Nephron (organoid): ENCODE measurements at regions not wholly inside any gene's neighbourhood (a gene's known extent, or its start where the extent isn't known, plus 50 kb on each side); places are given as distances from the start of the nearest gene placed in this dataset.
"Not testable (repeated sequence)": the region's sequence is repeated elsewhere in the genome, so short reads cannot be mapped to it uniquely, and the experiment has no call there.

Experiments
- H3K27ac Mint-ChIP-seq, 3 experiments: 2 replicates each; pipeline ENCODE4 v1.8.0; 2020; ENCODE audit warnings: mixed read lengths in 3 of 3, mild to moderate bottlenecking in 2 of 3, moderate library complexity in 1 of 3
- H3K27me3 Mint-ChIP-seq: 2 replicates; pipeline ENCODE4 v1.8.0; 2021; ENCODE audit warnings: low read depth, mild to moderate bottlenecking, moderate library complexity, mixed read lengths
- H3K36me3 Mint-ChIP-seq: 2 replicates; pipeline ENCODE4 v1.8.0; 2020; ENCODE audit warnings: low read depth, mixed read lengths
- H3K4me1 Mint-ChIP-seq: 2 replicates; pipeline ENCODE4 v1.8.0; 2020; ENCODE audit warnings: mixed read lengths
- H3K4me3 Mint-ChIP-seq, 3 experiments: 2 replicates each; pipeline ENCODE4 v1.8.0; 2020; ENCODE audit warnings: mild to moderate bottlenecking in 3 of 3, mixed read lengths in 3 of 3, moderate library complexity in 2 of 3
- H3K9me3 Mint-ChIP-seq: 2 replicates; pipeline ENCODE4 v1.8.0; 2020; ENCODE audit warnings: mixed read lengths
- TF ChIP-seq, protein P1 (sequence below), 3 experiments: fragments of 200-600 bp; sonication (generic); IDR thresholded peaks; one replicate each; pipeline ENCODE4 v1.5.0; 2021; ENCODE audit warnings: antibody characterized with exemption in 3 of 3; ENCODE audit not compliant: unreplicated experiment in 3 of 3

- Mint-ChIP-seq H3K36me3 (peaks cover 59% of the 10 kb centered on the region), H3K4me1 (no peaks in the 10 kb centered on the region), H3K9me3 (peaks cover 36% of the 10 kb centered on the region), H3K27me3 (peaks cover 3% of the 10 kb centered on the region), H3K4me3 (no peak overlapping the region), H3K27ac (no peak overlapping the region)
- TF ChIP-seq, protein P1, sequence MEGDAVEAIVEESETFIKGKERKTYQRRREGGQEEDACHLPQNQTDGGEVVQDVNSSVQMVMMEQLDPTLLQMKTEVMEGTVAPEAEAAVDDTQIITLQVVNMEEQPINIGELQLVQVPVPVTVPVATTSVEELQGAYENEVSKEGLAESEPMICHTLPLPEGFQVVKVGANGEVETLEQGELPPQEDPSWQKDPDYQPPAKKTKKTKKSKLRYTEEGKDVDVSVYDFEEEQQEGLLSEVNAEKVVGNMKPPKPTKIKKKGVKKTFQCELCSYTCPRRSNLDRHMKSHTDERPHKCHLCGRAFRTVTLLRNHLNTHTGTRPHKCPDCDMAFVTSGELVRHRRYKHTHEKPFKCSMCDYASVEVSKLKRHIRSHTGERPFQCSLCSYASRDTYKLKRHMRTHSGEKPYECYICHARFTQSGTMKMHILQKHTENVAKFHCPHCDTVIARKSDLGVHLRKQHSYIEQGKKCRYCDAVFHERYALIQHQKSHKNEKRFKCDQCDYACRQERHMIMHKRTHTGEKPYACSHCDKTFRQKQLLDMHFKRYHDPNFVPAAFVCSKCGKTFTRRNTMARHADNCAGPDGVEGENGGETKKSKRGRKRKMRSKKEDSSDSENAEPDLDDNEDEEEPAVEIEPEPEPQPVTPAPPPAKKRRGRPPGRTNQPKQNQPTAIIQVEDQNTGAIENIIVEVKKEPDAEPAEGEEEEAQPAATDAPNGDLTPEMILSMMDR (IDR thresholded peaks at IDR 0.05; ENCODE audit: unreplicated experiment in 3 of 3), result no peak
Measured at GRCh38 chr6:21935142-21935541, 341.6 kb downstream of the SOX4 start.

DNA sequence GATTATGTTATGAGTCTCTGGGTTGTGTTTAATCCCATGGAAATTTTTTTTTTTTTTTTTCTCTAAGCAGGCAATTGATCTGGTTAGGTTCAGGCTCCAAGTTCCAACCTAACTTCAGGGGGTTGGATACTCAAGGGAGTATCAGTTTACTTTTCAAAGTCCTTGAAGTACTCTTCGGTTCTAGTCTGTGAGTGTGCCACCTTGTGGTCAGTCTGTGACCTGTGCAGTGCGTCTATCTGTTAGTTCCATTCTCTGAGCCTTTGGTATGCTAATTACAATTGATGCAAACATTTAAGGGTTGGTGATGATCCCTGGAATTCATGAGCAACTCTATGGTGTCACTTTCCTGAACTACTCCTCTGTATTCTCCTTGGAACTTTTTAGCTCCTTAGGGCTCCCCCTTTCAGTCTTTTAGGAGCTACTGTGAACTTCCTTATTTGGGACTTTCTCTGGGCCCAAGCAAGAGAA lies 342.0 kb downstream of the SOX4 start:
- H3K36me3 Mint-ChIP-seq, result peaks cover 59% of the 10 kb centered on the region
- H3K4me3 Mint-ChIP-seq, result no peak overlapping the region
- peaks cover 36% of the 10 kb centered on the region for H3K9me3 Mint-ChIP-seq
- no peak overlapping the region for H3K27ac Mint-ChIP-seq
- peaks cover 3% of the 10 kb centered on the region for H3K27me3 Mint-ChIP-seq
- no peaks in the 10 kb centered on the region for H3K4me1 Mint-ChIP-seq
- TF ChIP-seq, protein P1 (IDR thresholded peaks at IDR 0.05; ENCODE audit: unreplicated experiment in 3 of 3), result peak in 2 of 3 experiments; percentile 11 to 27

- Mint-ChIP-seq H3K4me1 (peaks cover 10% of the 10 kb centered on the region), H3K4me3 (no peak overlapping the region), H3K36me3 (peaks cover 46% of the 10 kb centered on the region), H3K27me3 (no peaks in the 10 kb centered on the region), H3K9me3 (peaks cover 24% of the 10 kb centered on the region), H3K27ac (peak overlapping the region in 1 of 3 experiments; percentile 35)
- TF ChIP-seq, protein P1 (IDR thresholded peaks at IDR 0.05; ENCODE audit: unreplicated experiment in 3 of 3), result no peak
Measured at GRCh38 chr6:21937466-21937865, 343.9 kb downstream of the SOX4 start.

- peaks cover 14% of the 10 kb centered on the region for H3K9me3 Mint-ChIP-seq
- H3K27ac Mint-ChIP-seq, H3K4me3 Mint-ChIP-seq, H3K27me3 Mint-ChIP-seq: not testable (repeated sequence)
- H3K36me3 Mint-ChIP-seq, result peaks cover 33% of the 10 kb centered on the region
- peaks cover 20% of the 10 kb centered on the region for H3K4me1 Mint-ChIP-seq
Measured at GRCh38 chr6:21939066-21939465, 345.5 kb downstream of the SOX4 start.

DNA sequence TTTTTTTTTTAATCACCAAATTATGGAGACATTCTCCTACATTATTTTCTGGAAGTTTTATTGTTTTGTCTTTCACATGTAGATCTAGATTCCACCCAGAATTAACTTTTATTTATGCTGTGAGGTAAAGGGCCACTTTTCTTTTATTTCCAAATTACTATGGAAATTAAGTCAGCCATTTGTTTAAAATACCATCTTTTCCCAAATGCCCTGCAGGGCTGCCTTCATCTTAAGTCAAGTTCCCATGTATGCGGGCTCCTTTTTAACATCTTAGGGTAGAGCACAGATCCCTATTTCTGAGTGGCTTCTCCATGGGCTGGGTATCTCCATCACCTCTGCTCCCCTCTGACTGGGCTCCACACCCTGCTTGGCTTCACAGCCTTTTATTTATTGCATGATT lies 348.4 kb downstream of the SOX4 start:
- Mint-ChIP-seq H3K36me3 (peaks cover 11% of the 10 kb centered on the region), H3K4me1 (peaks cover 30% of the 10 kb centered on the region), H3K9me3 (no peaks in the 10 kb centered on the region), H3K4me3 (no peak overlapping the region), H3K27ac (peak overlapping the region; percentile 73 to 88 (median 77)), H3K27me3 (no peaks in the 10 kb centered on the region)
- TF ChIP-seq, protein P1 (IDR thresholded peaks at IDR 0.05; ENCODE audit: unreplicated experiment in 3 of 3), result no peak

- Mint-ChIP-seq H3K27me3 (no peaks in the 10 kb centered on the region), H3K9me3 (no peaks in the 10 kb centered on the region), H3K27ac (peak overlapping the region; percentile 73 to 88 (median 77)), H3K4me1 (peaks cover 39% of the 10 kb centered on the region), H3K36me3 (peaks cover 4% of the 10 kb centered on the region), H3K4me3 (no peak overlapping the region)
- TF ChIP-seq, protein P1 (IDR thresholded peaks at IDR 0.05; ENCODE audit: unreplicated experiment in 3 of 3), result no peak
Measured at GRCh38 chr6:21942897-21943296, 349.3 kb downstream of the SOX4 start.
